GM21576 (cell line): ENCODE measurements at regions not wholly inside any gene's neighbourhood (a gene's known extent, or its start where the extent isn't known, plus 50 kb on each side); places are given as distances from the start of the nearest gene placed in this dataset.
"Not testable (repeated sequence)": the region's sequence is repeated elsewhere in the genome, so short reads cannot be mapped to it uniquely, and the experiment has no call there.

ENCODE experiments used
- ATAC-seq: cut with Tn5 transposase; IDR thresholded peaks from one replicate; pipeline ENCODE4 v1.9.1; 2021; ENCODE audit warnings: mild to moderate bottlenecking, moderate library complexity; ENCODE audit not compliant: unreplicated experiment

- ATAC-seq: no peak
Observed at GRCh38 chr2:35614640-35615039, 740.9 kb upstream of the CRIM1 start.

DNA sequence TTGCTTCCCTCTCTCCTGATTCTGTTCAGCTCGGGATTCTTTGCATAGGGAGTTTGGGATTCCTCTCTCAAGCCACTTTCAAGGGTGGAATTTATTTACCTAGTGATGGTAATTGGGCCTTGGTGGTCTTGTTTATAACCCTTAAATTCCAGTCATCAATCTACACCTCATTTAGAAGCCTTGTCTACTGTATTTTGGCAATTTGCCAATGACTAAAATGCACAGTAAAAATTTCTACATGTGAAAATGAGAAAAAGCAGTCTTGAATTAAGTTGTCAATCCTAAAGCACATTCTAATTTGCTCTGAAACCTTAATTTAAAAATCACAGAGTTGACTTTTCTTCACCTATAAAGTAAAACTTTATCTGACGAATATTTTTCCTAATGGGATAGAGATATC is 749.2 kb upstream of the CRIM1 start:
- no peak for ATAC-seq

DNA sequence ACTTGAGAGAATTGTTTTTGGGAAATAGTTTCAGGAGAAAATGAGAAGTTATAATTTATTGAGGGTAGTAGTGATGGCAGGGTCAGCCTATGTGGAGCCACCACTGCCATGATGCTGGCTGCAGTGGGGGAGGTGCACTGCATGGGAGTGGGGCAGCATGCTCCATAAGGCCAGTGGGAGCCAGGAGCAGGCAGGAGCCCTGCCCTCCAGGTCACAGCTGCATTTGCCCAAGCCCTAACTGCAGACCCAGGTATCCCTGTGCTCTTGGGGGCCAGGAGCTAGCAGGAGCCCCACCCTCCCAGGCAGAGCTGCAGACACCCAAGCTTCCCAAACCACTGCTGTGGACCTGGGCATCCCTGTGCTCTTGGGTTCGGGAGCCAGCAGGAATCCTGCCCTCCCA is 757.3 kb upstream of the CRIM1 start:
- no peak for ATAC-seq

GRCh38 chr2:35591886-35592285 is 763.7 kb upstream of the CRIM1 start:
- no peak for ATAC-seq

DNA sequence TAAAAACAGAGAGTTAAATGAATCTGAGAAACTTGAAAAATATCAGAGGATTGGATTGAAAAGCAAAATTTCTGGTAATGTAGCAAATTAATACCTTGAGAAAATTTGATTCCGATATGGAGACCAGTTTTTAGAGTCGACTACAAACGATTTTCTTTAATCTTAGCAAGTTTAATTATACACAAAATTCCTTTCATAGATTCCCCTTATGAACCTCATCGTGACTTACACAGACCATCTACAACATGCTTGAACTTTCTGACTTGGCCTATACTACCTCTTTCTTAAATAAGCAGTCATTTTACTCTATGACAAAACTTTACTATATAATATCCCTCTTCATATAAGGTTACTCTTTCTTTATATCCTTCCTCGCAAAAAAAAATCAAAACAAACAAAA is 769.6 kb upstream of the CRIM1 start:
- no peak for ATAC-seq

DNA sequence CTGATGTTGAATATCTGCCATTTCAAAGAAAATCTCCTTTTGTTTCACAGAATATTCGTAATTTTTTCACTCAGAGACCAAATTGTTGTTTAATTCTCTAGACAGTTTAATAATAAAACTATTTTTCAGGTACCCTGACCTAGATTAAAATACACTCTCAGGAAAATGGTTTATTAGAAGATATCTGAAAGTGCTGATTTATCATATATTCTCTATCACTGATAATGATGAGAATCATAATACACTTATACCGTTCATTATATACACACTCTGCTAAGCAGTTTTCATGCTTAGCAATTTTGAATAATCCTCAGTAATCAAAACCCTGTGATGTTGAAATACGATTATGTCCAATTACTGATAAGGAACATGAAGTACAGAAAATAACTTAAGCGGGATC is 772.9 kb upstream of the CRIM1 start:
- no peak for ATAC-seq

DNA sequence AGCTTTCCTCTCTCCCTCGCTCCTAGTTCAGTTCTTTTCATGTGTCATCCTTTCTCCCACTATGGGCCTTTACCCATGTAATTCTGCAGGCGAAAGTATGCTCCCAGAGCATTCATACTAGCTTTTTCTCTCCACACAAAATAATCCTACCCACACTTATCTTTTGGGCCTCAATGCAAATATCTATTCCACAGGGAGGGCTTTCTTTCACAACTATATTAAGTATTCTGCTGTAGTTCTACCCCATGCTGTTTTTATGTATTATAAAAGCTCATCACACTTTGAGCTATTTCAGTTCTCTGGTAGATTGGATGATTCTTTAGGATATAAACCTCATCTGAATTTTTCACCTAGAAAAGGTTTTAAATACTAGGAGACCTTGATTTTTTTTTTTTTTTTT is 774.6 kb upstream of the CRIM1 start:
- no peak for ATAC-seq

GRCh38 chr2:35568574-35568973 is 787.0 kb upstream of the CRIM1 start:
- not testable (repeated sequence) for ATAC-seq

GRCh38 chr2:35562488-35562887 is 793.1 kb upstream of the CRIM1 start:
- no peak for ATAC-seq

- ATAC-seq: no peak
Observed at GRCh38 chr2:35548171-35548570, 807.4 kb upstream of the CRIM1 start.

DNA sequence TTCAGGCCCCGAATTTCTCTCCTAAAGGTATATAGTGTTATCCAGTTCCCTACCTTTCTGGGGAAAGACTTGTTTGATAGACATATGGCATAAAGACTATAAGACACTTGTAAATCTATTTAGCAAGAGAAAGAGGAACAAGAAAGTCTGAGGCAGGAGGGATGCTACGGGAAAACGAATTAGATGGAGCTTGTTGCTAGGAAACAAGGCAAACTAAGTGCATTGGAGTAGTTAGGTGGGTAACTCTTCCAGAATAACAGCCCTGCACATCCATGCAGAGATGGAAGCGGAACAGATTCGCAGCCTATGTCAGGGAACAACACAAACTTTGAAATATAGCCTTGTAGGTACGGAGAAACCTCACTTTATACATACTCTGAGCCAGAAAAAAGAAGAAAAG is 810.3 kb upstream of the CRIM1 start:
- no peak for ATAC-seq

DNA sequence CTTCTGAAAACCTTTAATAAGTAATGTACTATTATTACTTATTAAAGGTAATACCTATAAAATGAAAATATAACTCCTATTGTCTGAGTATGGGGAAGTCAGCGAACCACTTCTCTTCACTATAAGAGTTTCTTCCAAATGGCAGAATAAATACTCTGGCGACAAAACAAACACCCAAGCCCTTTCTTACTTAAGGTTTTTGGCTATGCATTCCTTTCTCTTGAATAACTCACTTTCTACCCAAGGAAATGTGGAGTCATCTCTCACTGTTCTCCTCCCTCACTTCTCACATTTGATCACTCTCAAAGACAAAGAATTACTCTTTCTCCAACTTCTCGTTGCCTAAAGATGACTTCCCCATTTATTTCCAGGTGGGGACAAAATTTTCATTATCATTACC is 816.8 kb upstream of the CRIM1 start:
- ATAC-seq: no peak

- ATAC-seq: no peak
Observed at GRCh38 chr2:35530615-35531135, 824.9 kb upstream of the CRIM1 start.

DNA sequence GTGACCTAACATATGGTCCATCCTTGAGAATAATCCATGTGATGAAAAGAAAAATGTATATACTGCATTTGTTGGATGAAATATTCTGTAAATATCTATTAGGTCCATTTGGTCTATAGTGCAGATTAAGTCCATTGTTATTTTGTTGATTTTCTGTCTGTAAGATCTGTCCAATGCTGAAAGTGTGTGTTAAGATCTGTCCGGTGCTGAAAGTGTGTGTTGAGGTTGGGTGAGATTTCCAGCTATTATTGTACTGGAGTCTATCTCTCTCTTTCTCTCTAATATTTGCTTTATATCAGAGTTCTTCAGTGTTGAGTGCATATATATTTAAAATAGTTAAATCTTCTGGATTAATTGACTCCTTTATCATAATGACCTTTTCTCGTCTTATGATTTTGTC is 828.8 kb upstream of the CRIM1 start:
- ATAC-seq: no peak

DNA sequence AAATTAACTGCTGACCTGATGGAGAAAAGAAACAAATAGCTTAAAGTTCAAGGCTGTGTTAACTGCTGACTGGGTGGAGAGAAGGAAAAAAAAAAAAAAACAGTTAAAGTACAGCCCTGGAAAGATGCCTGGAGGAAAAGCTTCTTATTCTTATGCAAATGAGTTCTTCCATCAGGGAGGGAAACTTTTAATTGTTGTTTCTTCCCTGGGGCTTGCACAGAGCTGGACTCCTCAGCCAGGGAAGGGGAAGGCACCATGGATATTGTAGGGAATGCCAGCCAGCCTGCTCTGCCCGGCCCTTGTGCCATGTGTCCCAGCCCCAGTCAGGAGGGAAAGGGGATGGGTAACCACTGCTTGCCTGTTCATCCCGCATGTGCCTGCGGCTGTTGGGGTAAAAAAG is 833.1 kb upstream of the CRIM1 start:
- no peak for ATAC-seq

DNA sequence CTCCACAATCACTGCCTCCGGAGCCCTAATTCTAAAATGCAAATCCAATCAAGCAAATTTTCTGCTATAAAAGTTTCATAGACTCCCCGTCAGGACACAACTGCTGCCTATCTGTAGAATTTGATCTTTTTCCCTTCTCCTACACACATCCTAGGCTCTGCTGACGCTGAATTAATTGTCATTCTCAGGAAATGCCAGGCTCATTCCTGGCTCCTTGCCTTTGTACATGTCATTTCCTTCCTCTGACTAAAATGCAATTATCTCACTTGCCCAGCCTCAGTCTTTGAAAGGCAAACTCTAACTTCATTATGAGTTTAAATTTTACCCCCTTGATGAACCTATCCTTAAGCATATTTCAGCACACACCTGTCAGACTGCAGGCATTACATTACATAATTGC is 844.9 kb upstream of the CRIM1 start:
- no peak for ATAC-seq

GRCh38 chr2:35508601-35509000 is 847.0 kb upstream of the CRIM1 start:
- ATAC-seq: no peak

DNA sequence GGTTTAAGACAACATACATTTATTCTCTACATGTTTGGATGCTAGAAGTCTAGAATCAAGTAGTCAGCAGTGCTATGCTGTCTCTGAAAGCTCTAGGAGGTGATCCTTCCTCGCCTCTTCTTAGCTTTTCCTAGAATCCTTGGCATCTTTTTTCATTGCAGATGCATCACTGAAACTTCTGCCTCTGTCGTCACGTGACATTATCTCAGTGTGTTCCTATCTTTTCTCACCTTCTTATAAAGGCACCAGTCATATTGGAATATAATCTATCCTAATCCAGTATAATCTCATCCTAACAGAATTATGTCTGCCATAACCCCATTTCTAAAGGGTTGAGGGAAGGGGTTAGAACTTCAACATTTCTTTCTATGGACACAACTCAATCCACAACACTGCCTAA is 851.2 kb upstream of the CRIM1 start:
- no peak for ATAC-seq

GRCh38 chr2:35503738-35504199 is 851.8 kb upstream of the CRIM1 start:
- no peak for ATAC-seq

GRCh38 chr2:35503311-35503710 is 852.3 kb upstream of the CRIM1 start:
- ATAC-seq: no peak

- ATAC-seq: no peak
Observed at GRCh38 chr2:35501076-35501475, 854.5 kb upstream of the CRIM1 start.

DNA sequence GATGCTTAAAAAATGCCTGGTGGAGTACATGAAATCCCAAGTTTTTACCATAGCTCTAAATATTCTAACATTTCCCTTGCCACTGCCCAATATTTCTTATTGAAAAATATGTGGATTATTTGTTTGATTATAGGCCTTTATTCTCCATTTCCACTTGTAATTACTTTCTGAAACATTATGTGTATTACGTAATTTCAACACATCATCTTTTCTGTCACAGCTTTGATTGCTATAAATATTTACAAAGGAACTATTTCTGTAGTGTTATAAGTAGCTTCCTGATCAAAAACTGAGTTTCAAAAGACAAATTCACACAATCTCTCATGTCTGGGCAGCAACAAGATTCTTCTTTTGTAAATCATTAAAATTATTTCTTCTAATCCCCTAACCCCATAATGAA is 859.6 kb upstream of the CRIM1 start:
- ATAC-seq: no peak

DNA sequence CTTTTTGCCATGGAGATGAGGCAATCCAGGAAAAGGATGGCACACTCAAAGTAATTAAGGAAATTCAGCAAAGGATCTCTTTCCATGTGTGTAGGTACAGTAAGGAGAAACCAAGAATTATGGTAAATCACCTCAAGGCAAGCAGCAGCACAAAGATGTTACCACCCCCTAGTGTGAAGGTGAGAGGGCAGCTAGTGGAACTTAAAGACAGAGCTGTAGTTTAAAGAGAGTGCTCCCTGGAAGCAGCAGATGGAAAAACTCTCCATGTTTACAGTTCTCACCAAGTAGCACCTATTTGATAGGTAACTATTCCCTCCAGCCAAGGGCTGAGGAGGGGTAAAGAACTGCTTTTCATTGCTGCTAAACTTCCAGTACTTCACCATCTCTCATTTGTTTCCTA is 860.4 kb upstream of the CRIM1 start:
- no peak for ATAC-seq

- not testable (repeated sequence) for ATAC-seq
Observed at GRCh38 chr2:35478121-35478520, 877.5 kb upstream of the CRIM1 start.
